HG03521 (cell line): ENCODE measurements at regions not wholly inside any gene's neighbourhood (a gene's known extent, or its start where the extent isn't known, plus 50 kb on each side); places are given as distances from the start of the nearest gene placed in this dataset.
A peak's percentile ranks its signal among the peaks of the same experiment; 100 is the strongest.

Experiments used
- ATAC-seq: cut with Tn5 transposase; IDR thresholded peaks from one replicate; pipeline ENCODE4 v1.9.1; 2021; ENCODE audit warnings: mild to moderate bottlenecking, moderate library complexity; ENCODE audit not compliant: unreplicated experiment

- ATAC-seq, result peak; percentile 56
These were observed 374.6 kb upstream of the CFAP20DC start for GRCh38 chr3:59424268-59425010.

- ATAC-seq, result no peak
These were observed 373.9 kb upstream of the CFAP20DC start for GRCh38 chr3:59423707-59424106.

- no peak for ATAC-seq
These were observed 372.5 kb upstream of the CFAP20DC start for GRCh38 chr3:59422312-59422711.

GRCh38 chr3:59418836-59419235, 369.0 kb upstream of the CFAP20DC start:
- no peak for ATAC-seq

GRCh38 chr3:59412516-59412915, 362.7 kb upstream of the CFAP20DC start:
- no peak for ATAC-seq

GRCh38 chr3:59411694-59412093, 361.9 kb upstream of the CFAP20DC start:
- no peak for ATAC-seq

- ATAC-seq, result no peak
These were observed 361.4 kb upstream of the CFAP20DC start for GRCh38 chr3:59411186-59411585.

GRCh38 chr3:59408047-59408624, 358.3 kb upstream of the CFAP20DC start:
- peak; percentile 72 for ATAC-seq

- ATAC-seq, result no peak
These were observed 357.6 kb upstream of the CFAP20DC start for GRCh38 chr3:59407425-59407824.

GRCh38 chr3:59406943-59407342, 357.1 kb upstream of the CFAP20DC start:
- ATAC-seq, result peak; percentile 60

- ATAC-seq, result no peak
These were observed 355.0 kb upstream of the CFAP20DC start for GRCh38 chr3:59404851-59405250.

- ATAC-seq, result no peak
These were observed 354.2 kb upstream of the CFAP20DC start for GRCh38 chr3:59404064-59404463.

- ATAC-seq, result peak; percentile 38
These were observed 352.1 kb upstream of the CFAP20DC start for GRCh38 chr3:59401924-59402323.

- ATAC-seq, result no peak
These were observed 342.3 kb upstream of the CFAP20DC start for GRCh38 chr3:59392116-59392515.

- no peak for ATAC-seq
These were observed 341.3 kb upstream of the CFAP20DC start for GRCh38 chr3:59391131-59391530.

GRCh38 chr3:59388555-59389270, 338.9 kb upstream of the CFAP20DC start:
- peak; percentile 47 for ATAC-seq

- peak; percentile 57 for ATAC-seq
These were observed 336.3 kb upstream of the CFAP20DC start for GRCh38 chr3:59386165-59386564.

- ATAC-seq, result no peak
These were observed 335.7 kb upstream of the CFAP20DC start for GRCh38 chr3:59385547-59385946.

GRCh38 chr3:59381282-59381681, 331.5 kb upstream of the CFAP20DC start:
- ATAC-seq, result peak; percentile 55

- no peak for ATAC-seq
These were observed 330.3 kb upstream of the CFAP20DC start for GRCh38 chr3:59380146-59380545.

- peak; percentile 100 for ATAC-seq
These were observed 325.0 kb upstream of the CFAP20DC start for GRCh38 chr3:59374818-59375211.
